IgD-negative memory B cell (primary cell): ENCODE measurements at regions not wholly inside any gene's neighbourhood (a gene's known extent, or its start where the extent isn't known, plus 50 kb on each side); places are given as distances from the start of the nearest gene placed in this dataset.

Experiments used
- H3K27ac Mint-ChIP-seq, 3 donors: one replicate each; pipeline ENCODE4 v1.8.0; 2020 to 2022; ENCODE audit warnings: mild to moderate bottlenecking in 3 of 3, mixed read lengths in 3 of 3, moderate library complexity in 1 of 3
- H3K27me3 Mint-ChIP-seq: one replicate; pipeline ENCODE4 v1.8.0; 2021; ENCODE audit warnings: mixed read lengths
- H3K36me3 Mint-ChIP-seq: one replicate; pipeline ENCODE4 v1.8.0; 2020; ENCODE audit warnings: mild to moderate bottlenecking, mixed read lengths
- H3K4me1 Mint-ChIP-seq, 3 donors: one replicate each; pipeline ENCODE4 v1.8.0; 2020 to 2022; ENCODE audit warnings: mixed read lengths in 3 of 3, mild to moderate bottlenecking in 1 of 3
- H3K4me3 Mint-ChIP-seq, 4 donors: one replicate each; pipeline ENCODE4 v1.8.0; 2020 to 2022; ENCODE audit warnings: mild to moderate bottlenecking in 4 of 4, mixed read lengths in 4 of 4, moderate library complexity in 3 of 4
- H3K9me3 Mint-ChIP-seq, 3 donors: one replicate each; pipeline ENCODE4 v1.8.0; 2020 to 2021; ENCODE audit warnings: mixed read lengths in 3 of 3, mild to moderate bottlenecking in 1 of 3

GRCh38 chr12:94754653-94755052 lies 104.3 kb upstream of the TMCC3 start:
- Mint-ChIP-seq H3K36me3 (peaks cover 12% of the 10 kb centered on the region), H3K27ac (no peak overlapping the region), H3K27me3 (no peaks in the 10 kb centered on the region), H3K4me1 (peaks cover 0 to 2% (median 0%) of the 10 kb centered on the region in 3 donors), H3K4me3 (peak overlapping the region in 1 of 4 donors; percentile 39), H3K9me3 (no peaks in the 10 kb centered on the region)

- Mint-ChIP-seq H3K27me3 (no peaks in the 10 kb centered on the region), H3K27ac (peak overlapping the region in 2 of 3 donors; percentile 59 to 83), H3K36me3 (peaks cover 12% of the 10 kb centered on the region), H3K4me1 (no peaks in the 10 kb centered on the region), H3K9me3 (no peaks in the 10 kb centered on the region), H3K4me3 (no peak overlapping the region)
Measured at GRCh38 chr12:94753036-94753679, 102.8 kb upstream of the TMCC3 start.

GRCh38 chr12:94750864-94751263 lies 100.5 kb upstream of the TMCC3 start:
- Mint-ChIP-seq H3K4me1 (peaks cover 0 to 5% (median 0%) of the 10 kb centered on the region in 3 donors), H3K4me3 (no peak overlapping the region), H3K27me3 (no peaks in the 10 kb centered on the region), H3K36me3 (peaks cover 5% of the 10 kb centered on the region), H3K27ac (no peak overlapping the region), H3K9me3 (no peaks in the 10 kb centered on the region)

- Mint-ChIP-seq H3K27ac (no peak overlapping the region), H3K36me3 (peaks cover 6% of the 10 kb centered on the region), H3K27me3 (no peaks in the 10 kb centered on the region), H3K4me3 (no peak overlapping the region), H3K4me1 (peaks cover 0 to 5% (median 0%) of the 10 kb centered on the region in 3 donors), H3K9me3 (no peaks in the 10 kb centered on the region)
Measured at GRCh38 chr12:94749890-94750289, 99.5 kb upstream of the TMCC3 start.

- Mint-ChIP-seq H3K4me1 (peaks cover 0 to 5% (median 0%) of the 10 kb centered on the region in 3 donors), H3K27ac (no peak overlapping the region), H3K4me3 (no peak overlapping the region), H3K27me3 (no peaks in the 10 kb centered on the region), H3K36me3 (peaks cover 6% of the 10 kb centered on the region), H3K9me3 (no peaks in the 10 kb centered on the region)
Measured at GRCh38 chr12:94749455-94749854, 99.1 kb upstream of the TMCC3 start.

- Mint-ChIP-seq H3K36me3 (peaks cover 6% of the 10 kb centered on the region), H3K9me3 (no peaks in the 10 kb centered on the region)
Measured at GRCh38 chr12:94748726-94749421, 98.5 kb upstream of the TMCC3 start.

GRCh38 chr12:94745562-94745961 lies 95.2 kb upstream of the TMCC3 start:
- H3K27ac Mint-ChIP-seq: no peak overlapping the region
- peaks cover 6% of the 10 kb centered on the region for H3K36me3 Mint-ChIP-seq
- no peaks in the 10 kb centered on the region for H3K9me3 Mint-ChIP-seq
- H3K4me1 Mint-ChIP-seq: peaks cover 0 to 12% (median 3%) of the 10 kb centered on the region in 3 donors
- no peaks in the 10 kb centered on the region for H3K27me3 Mint-ChIP-seq
- no peak overlapping the region for H3K4me3 Mint-ChIP-seq

More at GRCh38 chr12:94748726-94749421, 98.5 kb upstream of the TMCC3 start:
- Mint-ChIP-seq H3K27me3 (no peaks in the 10 kb centered on the region), H3K27ac (no peak overlapping the region), H3K4me1 (peaks cover 0 to 5% (median 0%) of the 10 kb centered on the region in 3 donors), H3K4me3 (no peak overlapping the region)

GRCh38 chr12:94743174-94743573 lies 92.8 kb upstream of the TMCC3 start:
- H3K27ac Mint-ChIP-seq: peak overlapping the region in 1 of 3 donors; percentile 31
- peaks cover 0 to 14% (median 3%) of the 10 kb centered on the region in 3 donors for H3K4me1 Mint-ChIP-seq
- H3K9me3 Mint-ChIP-seq: no peaks in the 10 kb centered on the region
- H3K27me3 Mint-ChIP-seq: no peaks in the 10 kb centered on the region
- H3K36me3 Mint-ChIP-seq: peaks cover 11% of the 10 kb centered on the region
- H3K4me3 Mint-ChIP-seq: no peak overlapping the region

GRCh38 chr12:94740601-94741362 lies 90.4 kb upstream of the TMCC3 start:
- peak overlapping the region in 1 of 3 donors; percentile 94 for H3K27ac Mint-ChIP-seq
- peaks cover 0 to 13% (median 6%) of the 10 kb centered on the region in 3 donors for H3K4me1 Mint-ChIP-seq
- H3K27me3 Mint-ChIP-seq: no peaks in the 10 kb centered on the region
- no peaks in the 10 kb centered on the region for H3K9me3 Mint-ChIP-seq
- H3K4me3 Mint-ChIP-seq: no peak overlapping the region
- H3K36me3 Mint-ChIP-seq: peaks cover 13% of the 10 kb centered on the region

- Mint-ChIP-seq H3K36me3 (peaks cover 8% of the 10 kb centered on the region), H3K9me3 (no peaks in the 10 kb centered on the region), H3K27me3 (no peaks in the 10 kb centered on the region), H3K27ac (peak overlapping the region in 1 of 3 donors; percentile 48), H3K4me1 (peaks cover 7 to 13% (median 7%) of the 10 kb centered on the region in 3 donors), H3K4me3 (no peak overlapping the region)
Measured at GRCh38 chr12:94736820-94737219, 86.5 kb upstream of the TMCC3 start.

- no peaks in the 10 kb centered on the region for H3K27me3 Mint-ChIP-seq
- peaks cover 6 to 13% (median 9%) of the 10 kb centered on the region in 3 donors for H3K4me1 Mint-ChIP-seq
- H3K9me3 Mint-ChIP-seq: no peaks in the 10 kb centered on the region
- peaks cover 7% of the 10 kb centered on the region for H3K36me3 Mint-ChIP-seq
- H3K27ac Mint-ChIP-seq: no peak overlapping the region
- no peak overlapping the region for H3K4me3 Mint-ChIP-seq
Measured at GRCh38 chr12:94736004-94736403, 85.6 kb upstream of the TMCC3 start.

GRCh38 chr12:94733727-94734126 lies 83.4 kb upstream of the TMCC3 start:
- peaks cover 5% of the 10 kb centered on the region for H3K36me3 Mint-ChIP-seq
- H3K4me3 Mint-ChIP-seq: no peak overlapping the region
- H3K27ac Mint-ChIP-seq: no peak overlapping the region
- H3K27me3 Mint-ChIP-seq: no peaks in the 10 kb centered on the region
- peaks cover 1 to 3% (median 2%) of the 10 kb centered on the region in 3 donors for H3K9me3 Mint-ChIP-seq
- peaks cover 6 to 15% (median 14%) of the 10 kb centered on the region in 3 donors for H3K4me1 Mint-ChIP-seq

- Mint-ChIP-seq H3K4me3 (no peak overlapping the region), H3K27me3 (no peaks in the 10 kb centered on the region), H3K4me1 (peaks cover 9 to 15% (median 14%) of the 10 kb centered on the region in 3 donors), H3K9me3 (peaks cover 1 to 7% (median 4%) of the 10 kb centered on the region in 3 donors), H3K36me3 (peaks cover 7% of the 10 kb centered on the region), H3K27ac (no peak overlapping the region)
Measured at GRCh38 chr12:94732367-94732990, 82.1 kb upstream of the TMCC3 start.

- peaks cover 8% of the 10 kb centered on the region for H3K36me3 Mint-ChIP-seq
- peaks cover 10 to 19% (median 17%) of the 10 kb centered on the region in 3 donors for H3K4me1 Mint-ChIP-seq
- no peak overlapping the region for H3K4me3 Mint-ChIP-seq
- peaks cover 3 to 13% (median 4%) of the 10 kb centered on the region in 3 donors for H3K9me3 Mint-ChIP-seq
- no peaks in the 10 kb centered on the region for H3K27me3 Mint-ChIP-seq
- H3K27ac Mint-ChIP-seq: no peak overlapping the region
Measured at GRCh38 chr12:94731733-94732360, 81.5 kb upstream of the TMCC3 start.
